ENCODE measurements at regions not wholly inside any gene's neighbourhood (a gene's known extent, or its start where the extent isn't known, plus 50 kb on each side); places are given as distances from the start of the nearest gene placed in this dataset.
A peak's percentile ranks its signal among the peaks of the same experiment; 100 is the strongest.

GRCh38 chrX:40383969-40384368, 196.8 kb upstream of the ATP6AP2 start:
- BruUV-seq (replicated peaks), result no TSS peak
- ATAC-seq, result peak; percentile 72
- in situ Hi-C loops (cut with MboI), result no loop called here

GRCh38 chrX:40383360-40383759, 197.4 kb upstream of the ATP6AP2 start:
- no peak overlapping the region for H3K4me3 ChIP-seq
- ATAC-seq (peak; percentile 56), FAIRE-seq (no peak), DNase-seq (ENCODE audit: low read depth, low spot score) (no peak)
- H3K79me2 ChIP-seq (ENCODE audit: control insufficient read depth, insufficient read depth, low read length), result no peaks in the 10 kb centered on the region
- ChIA-PET SMC1A (ENCODE audit: uncharacterized antibody, unreplicated experiment) (no interaction called here), POLR2A (no interaction called here), RAD21 (ENCODE audit: unreplicated experiment) (no interaction called here), CTCF (no interaction called here)
- H3K4me2 ChIP-seq (ENCODE audit: control insufficient read depth, insufficient read depth), result no peak overlapping the region
- no peaks in the 10 kb centered on the region for H3K9me3 ChIP-seq (replicated peaks; ENCODE audit: control insufficient read depth, insufficient read depth, low read length)
- H3K27me3 ChIP-seq (replicated peaks in 1 of 2; ENCODE audit: control insufficient read depth in 2 of 2, insufficient read depth in 2 of 2, low read length in 1 of 2), result no peaks in the 10 kb centered on the region
- H3K9ac ChIP-seq (ENCODE audit: control insufficient read depth, insufficient read depth, low read length), result no peak overlapping the region
- no peaks in the 10 kb centered on the region for H4K20me1 ChIP-seq (ENCODE audit: control insufficient read depth, insufficient read depth)
- no peaks in the 10 kb centered on the region for H3K36me3 ChIP-seq (ENCODE audit: control insufficient read depth in 2 of 2, insufficient read depth in 2 of 2, low read length in 1 of 2)
- intact Hi-C loops (cut with micrococcal nuclease; ENCODE audit: unreplicated experiment), result no loop called here
- in situ Hi-C loops (cut with MboI), result no loop called here
- no peak overlapping the region for H2AFZ ChIP-seq (ENCODE audit: control insufficient read depth, low read depth, low read length)
- no TSS peak for BruUV-seq (replicated peaks)
- whole genome bisulfite sequencing (ENCODE audit: insufficient coverage, insufficient replicate concordance, low lambda C conversion rate, missing lambda C conversion rate), result 35% methylated on average over 6 of the region's 6 CpGs
- no peak overlapping the region for H3K27ac ChIP-seq (ENCODE audit: control insufficient read depth, insufficient read depth)
- TF ChIP-seq SMAD5 (IDR thresholded peaks at IDR 0.05; ENCODE audit: low read depth), result no peak
- TF ChIP-seq NR2F1 (conservative IDR thresholded peaks at IDR 0.05), result no peak
- TF ChIP-seq SP1 (IDR thresholded peaks at IDR 0.05; ENCODE audit: low read depth, low read length), result no peak
- TF ChIP-seq BHLHE40 (IDR thresholded peaks at IDR 0.05; ENCODE audit: borderline replicate concordance in 1 of 2, low read depth in 2 of 2, low read length in 1 of 2), result no peak
- TF ChIP-seq CREB1 (IDR thresholded peaks at IDR 0.05; ENCODE audit: low read depth), result no peak
- TF ChIP-seq RCOR1 (conservative IDR thresholded peaks at IDR 0.05; ENCODE audit: low read depth, low read length), result no peak
- no peak for TF ChIP-seq EP300 (IDR thresholded peaks at IDR 0.05; ENCODE audit: borderline replicate concordance in 1 of 2, control insufficient read depth in 1 of 2, low read depth in 2 of 2, low read length in 2 of 2)
- TF ChIP-seq PAX8 (IDR thresholded peaks at IDR 0.05), result no peak
- no peak for TF ChIP-seq RFX5 (IDR thresholded peaks at IDR 0.05; ENCODE audit: low read depth, low read length)
- H3K4me1 ChIP-seq (ENCODE audit: control insufficient read depth, insufficient read depth, low read length), result no peaks in the 10 kb centered on the region

More at GRCh38 chrX:40383969-40384368, 196.8 kb upstream of the ATP6AP2 start:
- CTCF ChIA-PET, result no interaction called here
- Histone ChIP-seq H3K79me2 (ENCODE audit: control insufficient read depth, insufficient read depth, low read length) (no peaks in the 10 kb centered on the region), H3K4me2 (ENCODE audit: control insufficient read depth, insufficient read depth) (no peak overlapping the region), H3K36me3 (ENCODE audit: control insufficient read depth in 2 of 2, insufficient read depth in 2 of 2, low read length in 1 of 2) (no peaks in the 10 kb centered on the region), H3K27ac (ENCODE audit: control insufficient read depth, insufficient read depth) (no peak overlapping the region), H2AFZ (ENCODE audit: control insufficient read depth, low read depth, low read length) (no peak overlapping the region), H3K9ac (ENCODE audit: control insufficient read depth, insufficient read depth, low read length) (no peak overlapping the region), H3K27me3 (replicated peaks in 1 of 2; ENCODE audit: control insufficient read depth in 2 of 2, insufficient read depth in 2 of 2, low read length in 1 of 2) (no peaks in the 10 kb centered on the region), H3K4me3 (no peak overlapping the region), H3K9me3 (replicated peaks; ENCODE audit: control insufficient read depth, insufficient read depth, low read length) (no peaks in the 10 kb centered on the region; the same call in 2 of the 3 replicates), H3K4me1 (ENCODE audit: control insufficient read depth, insufficient read depth, low read length) (no peaks in the 10 kb centered on the region), H4K20me1 (ENCODE audit: control insufficient read depth, insufficient read depth) (no peaks in the 10 kb centered on the region)
- POLR2A ChIA-PET, result no interaction called here
- TF ChIP-seq IRF3 (IDR thresholded peaks at IDR 0.05), result no peak
- SMC1A ChIA-PET (ENCODE audit: uncharacterized antibody, unreplicated experiment), result no interaction called here
- DNase-seq (ENCODE audit: low read depth, low spot score) (no peak), FAIRE-seq (no peak)
- RAD21 ChIA-PET (ENCODE audit: unreplicated experiment), result no interaction called here
- 2% methylated on average over 4 of the region's 4 CpGs for WGBS (ENCODE audit: insufficient coverage, insufficient replicate concordance, low lambda C conversion rate, missing lambda C conversion rate)
- intact Hi-C loops (cut with micrococcal nuclease; ENCODE audit: unreplicated experiment), result no loop called here
